ENCODE measurements at regions not wholly inside any gene's neighbourhood (a gene's known extent, or its start where the extent isn't known, plus 50 kb on each side); places are given as distances from the start of the nearest gene placed in this dataset. TPM values are rescaled to one million over a fixed set of nuclear protein-coding genes. Genes with fewer than 3 reads are reported as not detected.
"Not testable (repeated sequence)": the region's sequence is repeated elsewhere in the genome, so short reads cannot be mapped to it uniquely, and the experiment has no call there.

DNA sequence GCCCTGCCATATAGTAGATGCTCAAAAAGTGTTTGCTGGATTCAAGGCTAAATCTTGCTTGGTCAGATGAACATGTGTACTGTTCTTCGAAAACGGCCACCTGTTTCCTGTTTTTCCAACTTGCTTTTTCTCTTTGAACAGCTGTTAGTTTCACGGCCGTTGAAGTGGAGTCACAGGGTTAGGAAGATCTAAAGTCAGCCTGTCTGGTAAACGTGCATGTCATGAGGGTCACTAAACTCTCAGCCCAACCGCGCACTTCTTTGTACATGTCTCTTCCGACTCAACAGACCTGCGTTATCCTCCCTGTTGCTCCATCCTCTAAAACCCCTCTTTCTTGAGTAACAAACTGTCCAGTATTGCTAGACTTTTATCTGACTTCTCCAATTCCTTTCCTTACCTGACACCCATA lies 93.2 kb upstream of the MAN1A1 start:
- POLR2A ChIA-PET: no interaction called here
- no peak overlapping the region for H3K27ac Mint-ChIP-seq
- H3K9me3 Mint-ChIP-seq: peaks cover 14% of the 10 kb centered on the region
- no peak overlapping the region for H3K4me3 Mint-ChIP-seq
- DNase-seq: no peak
- CTCF ChIA-PET: interaction anchor here (0.6 to 0.8 kb wide), 2 partner anchors 21 to 55 kb away, joined by 3 to 4 read pairs; no protein-coding TSS in a partner anchor
- peaks cover 16% of the 10 kb centered on the region for H3K36me3 Mint-ChIP-seq (ENCODE audit: low read depth)
- peaks cover 38% of the 10 kb centered on the region for H3K4me1 Mint-ChIP-seq
- no peaks in the 10 kb centered on the region for H3K27me3 Mint-ChIP-seq

DNA sequence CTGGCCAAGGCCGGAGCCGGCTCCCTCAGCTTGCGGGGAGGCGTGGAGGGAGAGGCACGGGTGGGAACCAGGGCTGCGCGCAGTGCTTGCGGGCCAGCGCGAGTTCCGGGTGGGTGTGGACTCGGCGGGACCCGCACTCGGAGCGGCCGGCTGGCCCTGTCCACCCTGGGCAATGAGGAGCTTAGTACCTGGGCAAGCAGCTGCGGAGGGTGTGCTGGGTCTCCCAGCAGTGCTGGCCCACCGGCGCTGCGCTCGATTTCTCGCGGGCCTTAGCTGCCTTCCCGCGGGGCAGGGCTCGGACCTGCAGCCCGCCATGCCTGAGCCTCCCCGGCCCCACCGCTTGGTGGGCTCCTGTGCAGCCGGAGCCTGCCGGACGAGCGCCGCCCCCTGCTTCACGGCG lies 91.4 kb upstream of the MAN1A1 start:
- DNase-seq: no peak
- no peak overlapping the region for H3K4me3 Mint-ChIP-seq
- CTCF ChIA-PET: interaction anchor here (0.5 kb wide), 1 partner anchor 297 kb away, joined by 3 read pairs; no protein-coding TSS in a partner anchor
- POLR2A ChIA-PET: no interaction called here
- peaks cover 31% of the 10 kb centered on the region for H3K4me1 Mint-ChIP-seq
- H3K9me3 Mint-ChIP-seq: peaks cover 14% of the 10 kb centered on the region
- no peak overlapping the region for H3K27ac Mint-ChIP-seq
- H3K36me3 Mint-ChIP-seq (ENCODE audit: low read depth): peaks cover 16% of the 10 kb centered on the region
- H3K27me3 Mint-ChIP-seq: no peaks in the 10 kb centered on the region

DNA sequence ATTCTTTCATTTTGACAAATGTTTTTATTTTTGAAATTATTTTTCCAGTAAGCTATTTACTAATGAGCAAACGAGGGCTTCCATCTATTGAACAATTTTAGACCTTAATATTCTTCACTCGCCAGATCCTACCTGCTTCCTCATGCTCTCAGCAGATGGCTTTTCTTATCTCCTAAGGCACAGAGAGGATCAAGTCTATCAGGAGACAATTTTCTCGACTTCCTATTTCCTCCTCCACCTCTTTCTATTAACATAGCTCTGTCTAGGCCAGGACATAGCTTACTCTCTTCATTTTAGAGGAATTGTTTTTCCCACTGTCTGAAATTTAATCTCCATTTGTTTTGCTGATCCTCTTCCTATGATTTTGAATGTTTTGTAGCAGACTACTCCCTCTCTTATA lies 87.0 kb upstream of the MAN1A1 start:
- POLR2A ChIA-PET: no interaction called here

DNA sequence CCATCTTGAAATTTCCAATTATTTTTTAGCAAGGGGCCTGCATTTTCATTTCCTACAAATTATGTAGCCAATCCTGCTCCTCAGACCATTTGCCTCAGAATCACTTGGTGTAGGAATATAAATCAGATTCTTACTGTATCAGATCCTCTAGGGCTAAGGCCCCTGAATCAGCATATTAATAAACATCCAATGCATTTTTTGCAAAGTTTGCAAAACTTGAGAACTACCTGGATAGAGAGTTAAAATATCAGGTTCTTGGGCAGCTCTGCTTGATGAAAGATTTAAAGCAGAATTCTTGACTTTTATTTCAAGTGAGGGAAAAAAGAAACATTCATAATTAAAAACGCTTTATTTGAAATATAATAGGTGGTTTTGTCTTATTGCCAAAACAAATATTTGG lies 82.2 kb upstream of the MAN1A1 start:
- Mint-ChIP-seq H3K4me1 (no peaks in the 10 kb centered on the region), H3K27ac (no peak overlapping the region), H3K9me3 (no peaks in the 10 kb centered on the region), H3K4me3 (no peak overlapping the region), H3K36me3 (ENCODE audit: low read depth) (no peaks in the 10 kb centered on the region), H3K27me3 (no peaks in the 10 kb centered on the region)
- POLR2A ChIA-PET: no interaction called here
- DNase-seq: no peak
- CTCF ChIA-PET: no interaction called here

More for the DNA sequence above, 87.0 kb upstream of the MAN1A1 start:
- Mint-ChIP-seq H3K27me3 (no peaks in the 10 kb centered on the region), H3K36me3 (ENCODE audit: low read depth) (no peaks in the 10 kb centered on the region), H3K27ac (no peak overlapping the region), H3K4me3 (no peak overlapping the region), H3K4me1 (no peaks in the 10 kb centered on the region), H3K9me3 (no peaks in the 10 kb centered on the region)
- CTCF ChIA-PET: no interaction called here
- DNase-seq: no peak

DNA sequence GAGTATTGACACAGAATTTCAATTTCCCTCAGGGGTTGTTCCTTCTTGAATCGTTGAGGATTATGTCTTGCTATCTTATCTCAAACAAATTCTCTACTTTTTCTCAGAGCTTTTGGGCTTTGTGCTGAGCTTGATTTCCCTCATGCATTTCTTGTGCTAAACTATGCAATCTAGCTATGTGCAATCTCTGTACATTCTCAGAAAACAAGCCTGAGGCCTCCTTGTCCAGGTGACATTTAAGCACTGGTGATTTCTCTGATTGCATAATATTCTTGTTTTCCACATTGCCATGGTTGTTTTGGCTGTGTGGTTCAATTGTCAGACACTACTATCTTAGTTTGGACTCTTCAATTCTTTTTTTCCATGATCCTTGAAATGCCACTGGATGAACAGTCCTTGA lies 81.2 kb upstream of the MAN1A1 start:
- ChIA-PET CTCF (no interaction called here), POLR2A (no interaction called here)
- no peaks in the 10 kb centered on the region for H3K27me3 Mint-ChIP-seq
- H3K9me3 Mint-ChIP-seq: no peaks in the 10 kb centered on the region
- H3K27ac Mint-ChIP-seq: no peak overlapping the region
- no peaks in the 10 kb centered on the region for H3K4me1 Mint-ChIP-seq
- H3K36me3 Mint-ChIP-seq (ENCODE audit: low read depth): no peaks in the 10 kb centered on the region
- no peak for DNase-seq
- no peak overlapping the region for H3K4me3 Mint-ChIP-seq

DNA sequence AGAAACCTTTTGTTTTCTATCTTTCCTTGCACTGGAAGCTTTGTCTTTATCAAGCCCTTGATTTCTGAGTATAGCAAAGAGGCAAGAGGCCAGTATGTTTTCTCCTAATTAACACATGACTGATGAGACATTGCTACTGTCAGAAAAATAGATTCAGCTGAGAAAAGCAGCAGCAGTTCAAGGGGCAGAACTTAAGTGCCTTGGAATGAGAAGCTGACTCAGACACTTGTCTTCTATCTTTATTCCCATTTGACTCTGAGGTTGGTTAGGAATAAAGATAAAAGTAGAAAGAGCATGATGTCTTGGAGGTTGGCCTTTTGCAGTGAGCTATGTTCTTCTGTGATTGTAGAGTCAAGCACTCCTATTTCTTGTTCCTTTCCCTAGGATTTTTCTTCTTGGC lies 79.1 kb upstream of the MAN1A1 start:
- Mint-ChIP-seq H3K9me3 (no peaks in the 10 kb centered on the region), H3K27me3 (no peaks in the 10 kb centered on the region), H3K4me1 (no peaks in the 10 kb centered on the region), H3K36me3 (ENCODE audit: low read depth) (no peaks in the 10 kb centered on the region), H3K4me3 (no peak overlapping the region), H3K27ac (no peak overlapping the region)
- DNase-seq: no peak
- ChIA-PET CTCF (interaction anchor here (1.1 kb wide), 1 partner anchor 23 kb away, joined by 3 read pairs; no protein-coding TSS in a partner anchor), POLR2A (no interaction called here)

DNA sequence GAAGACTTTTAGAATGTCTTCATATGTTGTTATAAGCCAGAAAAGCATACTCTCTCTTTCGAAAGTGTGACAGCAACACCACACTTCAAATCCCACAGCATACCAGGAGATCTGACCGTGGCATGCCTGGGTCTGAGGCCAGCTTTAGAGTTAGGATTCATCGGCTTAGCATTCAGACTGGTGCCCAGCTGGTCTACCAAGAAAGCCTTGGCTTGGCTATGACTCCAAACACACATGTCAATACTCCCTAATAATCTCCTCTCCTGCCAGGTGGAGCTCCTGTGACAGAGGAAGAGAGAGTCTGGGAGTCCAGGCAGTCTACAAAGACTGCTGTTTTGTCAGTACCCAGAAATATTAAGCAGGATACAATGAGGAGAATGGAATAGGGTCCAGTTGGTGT lies 77.1 kb upstream of the MAN1A1 start:
- no peak overlapping the region for H3K27ac Mint-ChIP-seq
- H3K9me3 Mint-ChIP-seq: no peaks in the 10 kb centered on the region
- no peaks in the 10 kb centered on the region for H3K36me3 Mint-ChIP-seq (ENCODE audit: low read depth)
- no peak overlapping the region for H3K4me3 Mint-ChIP-seq
- CTCF ChIA-PET: no interaction called here
- no peaks in the 10 kb centered on the region for H3K27me3 Mint-ChIP-seq
- POLR2A ChIA-PET: no interaction called here
- DNase-seq: no peak
- no peaks in the 10 kb centered on the region for H3K4me1 Mint-ChIP-seq

DNA sequence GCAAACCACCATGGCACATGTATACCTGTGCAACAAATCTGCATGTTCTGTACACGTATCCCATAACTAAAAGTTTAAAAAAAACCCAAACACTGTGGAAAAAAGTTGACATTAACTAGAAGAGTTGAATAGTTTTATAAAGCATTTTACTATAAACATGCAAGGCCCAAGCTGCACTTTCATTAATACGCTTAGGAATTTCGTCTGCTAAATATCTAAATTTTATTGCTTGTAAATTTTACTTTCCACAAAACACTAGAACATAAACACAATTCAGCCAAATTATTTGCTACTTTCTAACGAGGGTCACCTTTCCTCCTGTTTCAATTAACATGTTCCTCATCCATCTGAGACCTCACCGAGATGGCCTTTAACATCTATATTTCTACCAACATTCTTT lies 74.4 kb upstream of the MAN1A1 start:
- Mint-ChIP-seq H3K4me3 (no peak overlapping the region), H3K9me3 (peaks cover 18% of the 10 kb centered on the region), H3K27me3 (peaks cover 4% of the 10 kb centered on the region), H3K4me1 (no peaks in the 10 kb centered on the region), H3K27ac (no peak overlapping the region), H3K36me3 (ENCODE audit: low read depth) (no peaks in the 10 kb centered on the region)
- DNase-seq: no peak
- ChIA-PET CTCF (no interaction called here), POLR2A (no interaction called here)

DNA sequence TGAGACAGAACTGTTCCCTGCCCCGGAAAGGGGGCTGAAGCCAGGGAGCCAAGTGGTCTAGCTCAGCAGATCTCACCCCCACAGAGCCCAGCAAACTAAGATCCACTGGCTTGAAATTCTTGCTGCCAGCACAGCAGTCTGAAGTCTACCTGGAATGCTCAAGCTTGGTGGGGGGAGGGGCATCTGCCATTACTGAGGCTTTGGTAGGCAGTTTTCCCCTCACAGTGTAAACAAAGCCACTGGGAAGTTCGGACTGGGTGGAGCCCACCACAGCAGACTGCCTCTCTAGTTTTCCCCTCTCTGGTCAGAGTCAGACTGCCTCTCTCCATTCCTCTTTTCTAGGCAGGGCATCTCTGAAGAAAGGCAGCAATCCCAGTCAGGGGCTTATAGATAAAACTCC lies 68.5 kb upstream of the MAN1A1 start:
- H3K4me1 Mint-ChIP-seq; H3K36me3 Mint-ChIP-seq (ENCODE audit: low read depth); POLR2A ChIA-PET; DNase-seq; H3K27ac Mint-ChIP-seq; H3K4me3 Mint-ChIP-seq; H3K27me3 Mint-ChIP-seq: not testable (repeated sequence)
- CTCF ChIA-PET: interaction anchor here (1.3 kb wide), 1 partner anchor 288 kb away, joined by 3 read pairs; no protein-coding TSS in a partner anchor
- H3K9me3 Mint-ChIP-seq: peaks cover 29% of the 10 kb centered on the region

DNA sequence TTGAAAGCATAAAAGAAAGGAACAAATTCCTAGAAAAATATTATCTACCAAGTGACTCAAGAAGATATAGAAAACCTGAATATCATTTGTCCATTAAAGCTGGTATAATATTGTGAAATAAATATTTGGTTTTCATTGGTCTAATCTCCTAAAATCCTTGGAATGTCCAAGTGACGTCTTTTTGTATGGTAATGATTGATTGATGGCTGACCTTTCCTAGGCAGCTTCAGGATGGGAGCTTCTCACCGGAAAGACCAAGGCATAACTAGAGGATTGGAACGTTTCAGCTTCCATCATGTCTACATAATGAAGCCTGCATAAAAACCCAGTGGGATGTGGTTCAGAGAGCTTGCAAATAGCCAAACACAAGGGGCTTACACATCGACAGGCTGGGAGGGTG lies 57.6 kb upstream of the MAN1A1 start:
- H3K4me3 Mint-ChIP-seq: no peak overlapping the region
- DNase-seq: no peak
- ChIA-PET CTCF (no interaction called here), POLR2A (no interaction called here)
- no peaks in the 10 kb centered on the region for H3K4me1 Mint-ChIP-seq
- no peak overlapping the region for H3K27ac Mint-ChIP-seq
- H3K36me3 Mint-ChIP-seq (ENCODE audit: low read depth): no peaks in the 10 kb centered on the region
- peaks cover 11% of the 10 kb centered on the region for H3K27me3 Mint-ChIP-seq
- H3K9me3 Mint-ChIP-seq: peaks cover 14% of the 10 kb centered on the region

DNA sequence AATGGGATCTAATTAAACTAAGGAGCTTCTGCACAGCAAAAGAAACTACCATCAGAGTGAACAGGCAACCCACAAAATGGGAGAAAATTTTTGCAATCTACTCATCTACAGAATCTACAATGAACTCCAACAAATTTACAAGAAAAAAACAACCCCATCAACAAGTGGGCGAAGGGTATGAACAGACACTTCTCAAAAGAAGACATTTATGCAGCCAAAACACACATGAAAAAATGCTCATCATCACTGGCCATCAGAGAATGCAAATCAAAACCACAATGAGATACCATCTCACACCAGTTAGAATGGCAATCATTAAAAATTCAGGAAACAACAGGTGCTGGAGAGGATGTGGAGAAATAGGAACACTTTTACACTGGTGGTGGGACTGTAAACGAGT lies 55.6 kb upstream of the MAN1A1 start:
- H3K4me3 Mint-ChIP-seq, POLR2A ChIA-PET: not testable (repeated sequence)
- peaks cover 17% of the 10 kb centered on the region for H3K9me3 Mint-ChIP-seq

More for the DNA sequence above, 55.6 kb upstream of the MAN1A1 start:
- CTCF ChIA-PET; H3K36me3 Mint-ChIP-seq (ENCODE audit: low read depth); H3K27me3 Mint-ChIP-seq; H3K4me1 Mint-ChIP-seq; DNase-seq; H3K27ac Mint-ChIP-seq: not testable (repeated sequence)

Small RNAs in the stretch of these regions (microRNA-seq; reads per million reads assigned to microRNA genes)
- gene MIR3144 (ENCODE audit: borderline microRNAs expressed, borderline replicate concordance): not detected
